Epithelial cell of esophagus (primary cell): ENCODE measurements at regions not wholly inside any gene's neighbourhood (a gene's known extent, or its start where the extent isn't known, plus 50 kb on each side); places are given as distances from the start of the nearest gene placed in this dataset.

Source experiments
- DNase-seq: peaks from one replicate; pipeline ENCODE4 v3.0.0; 2010; ENCODE audit warnings: low read depth
- H3K4me3 ChIP-seq: 2 replicates; pipeline ENCODE4 v1.5.1; 2011; ENCODE audit warnings: mild to moderate bottlenecking, low read length, control low read depth
- TF ChIP-seq, protein P1 (sequence below): IDR thresholded peaks from 2 replicates; pipeline ENCODE4 v1.5.1; 2011; ENCODE audit warnings: low read depth, mild to moderate bottlenecking, low read length, control low read depth, inconsistent platforms; ENCODE audit not compliant: insufficient read depth; ENCODE audit errors: missing control alignments

DNA sequence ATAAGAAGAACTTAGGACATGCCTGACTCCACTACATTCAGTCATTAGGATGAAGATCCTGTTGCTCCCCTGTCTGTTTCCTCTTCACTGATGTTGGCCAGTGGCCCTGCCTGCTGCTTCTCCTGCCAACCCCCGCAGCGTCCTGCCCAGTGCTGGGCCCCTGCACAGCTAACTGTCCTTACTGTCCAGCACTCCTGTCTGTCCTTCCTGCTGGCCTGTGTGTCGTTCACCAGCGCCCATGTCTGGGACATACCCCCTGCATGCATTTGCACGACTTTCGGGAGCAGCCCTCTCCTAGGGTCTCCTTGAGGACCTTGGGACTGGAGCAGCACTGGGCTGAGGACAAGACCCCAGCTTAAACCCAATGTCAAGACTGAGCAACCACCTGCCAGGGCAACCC lies 547.6 kb downstream of the BNC2 start:
- H3K4me3 ChIP-seq, result no peak overlapping the region
- no peak for DNase-seq
- TF ChIP-seq, protein P1, sequence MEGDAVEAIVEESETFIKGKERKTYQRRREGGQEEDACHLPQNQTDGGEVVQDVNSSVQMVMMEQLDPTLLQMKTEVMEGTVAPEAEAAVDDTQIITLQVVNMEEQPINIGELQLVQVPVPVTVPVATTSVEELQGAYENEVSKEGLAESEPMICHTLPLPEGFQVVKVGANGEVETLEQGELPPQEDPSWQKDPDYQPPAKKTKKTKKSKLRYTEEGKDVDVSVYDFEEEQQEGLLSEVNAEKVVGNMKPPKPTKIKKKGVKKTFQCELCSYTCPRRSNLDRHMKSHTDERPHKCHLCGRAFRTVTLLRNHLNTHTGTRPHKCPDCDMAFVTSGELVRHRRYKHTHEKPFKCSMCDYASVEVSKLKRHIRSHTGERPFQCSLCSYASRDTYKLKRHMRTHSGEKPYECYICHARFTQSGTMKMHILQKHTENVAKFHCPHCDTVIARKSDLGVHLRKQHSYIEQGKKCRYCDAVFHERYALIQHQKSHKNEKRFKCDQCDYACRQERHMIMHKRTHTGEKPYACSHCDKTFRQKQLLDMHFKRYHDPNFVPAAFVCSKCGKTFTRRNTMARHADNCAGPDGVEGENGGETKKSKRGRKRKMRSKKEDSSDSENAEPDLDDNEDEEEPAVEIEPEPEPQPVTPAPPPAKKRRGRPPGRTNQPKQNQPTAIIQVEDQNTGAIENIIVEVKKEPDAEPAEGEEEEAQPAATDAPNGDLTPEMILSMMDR, result no peak

DNA sequence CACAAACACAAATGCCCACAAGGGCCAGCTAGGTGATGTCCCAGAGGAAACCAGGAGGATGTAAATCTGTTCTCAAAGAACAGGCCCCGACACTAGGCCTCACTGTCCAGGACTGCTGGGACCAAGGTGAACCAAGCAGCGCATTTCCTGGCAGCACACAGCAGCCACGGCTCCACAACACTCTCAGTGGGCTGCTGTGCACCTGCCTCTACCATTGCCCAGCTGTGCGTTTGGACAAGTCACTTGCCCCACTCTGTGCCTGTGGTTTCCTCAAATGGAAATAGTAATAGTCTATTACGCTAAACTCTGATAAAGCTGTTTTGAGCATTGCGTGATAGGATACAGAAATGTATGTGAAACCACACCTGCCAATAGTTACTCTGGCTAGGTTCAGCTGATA lies 544.5 kb downstream of the BNC2 start:
- TF ChIP-seq, protein P1, result no peak
- no peak overlapping the region for H3K4me3 ChIP-seq
- no peak for DNase-seq

DNA sequence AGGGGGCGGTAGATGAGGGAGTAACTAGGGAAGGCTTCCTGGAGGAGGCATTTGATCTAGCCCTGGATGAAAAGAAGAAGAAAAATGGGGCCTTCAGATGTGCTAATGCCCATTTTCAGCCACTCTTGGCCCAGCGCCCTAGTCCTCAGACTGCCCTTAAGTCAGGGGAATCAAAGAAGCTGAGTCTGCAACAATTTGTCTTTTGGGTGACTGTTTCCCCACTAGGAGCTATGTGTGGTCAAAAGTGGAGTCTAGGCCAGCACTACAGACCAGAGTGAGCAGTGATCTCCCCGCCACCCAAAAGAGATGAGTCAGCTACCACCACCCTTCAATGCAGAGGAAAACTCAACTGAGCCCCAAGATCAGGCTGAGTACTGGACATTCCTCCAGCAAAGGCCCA lies 542.1 kb downstream of the BNC2 start:
- no peak overlapping the region for H3K4me3 ChIP-seq
- TF ChIP-seq, protein P1, result no peak
- DNase-seq, result no peak

DNA sequence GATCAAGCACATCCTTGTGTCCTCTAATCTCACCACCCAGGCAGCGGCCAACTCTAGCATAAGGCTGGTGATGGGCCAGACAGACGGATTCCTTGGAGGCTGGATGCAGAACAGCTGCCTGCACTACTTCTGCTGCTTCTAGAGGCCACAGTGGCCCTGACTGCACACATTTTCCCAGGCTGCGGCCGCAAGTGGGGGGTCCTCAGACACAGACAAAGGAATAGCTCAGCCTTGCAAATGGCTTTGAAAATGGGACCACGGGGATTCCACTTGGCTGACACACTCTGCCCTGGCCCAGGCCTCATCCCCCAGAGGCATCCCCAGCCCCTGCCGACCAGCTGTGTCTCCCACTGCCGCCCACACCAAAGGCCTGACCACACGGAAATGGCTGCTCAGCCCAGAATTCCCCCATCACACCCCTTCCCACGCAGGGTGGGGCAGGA lies 540.8 kb downstream of the BNC2 start:
- TF ChIP-seq, protein P1, result no peak
- DNase-seq, result no peak
- no peak overlapping the region for H3K4me3 ChIP-seq

DNA sequence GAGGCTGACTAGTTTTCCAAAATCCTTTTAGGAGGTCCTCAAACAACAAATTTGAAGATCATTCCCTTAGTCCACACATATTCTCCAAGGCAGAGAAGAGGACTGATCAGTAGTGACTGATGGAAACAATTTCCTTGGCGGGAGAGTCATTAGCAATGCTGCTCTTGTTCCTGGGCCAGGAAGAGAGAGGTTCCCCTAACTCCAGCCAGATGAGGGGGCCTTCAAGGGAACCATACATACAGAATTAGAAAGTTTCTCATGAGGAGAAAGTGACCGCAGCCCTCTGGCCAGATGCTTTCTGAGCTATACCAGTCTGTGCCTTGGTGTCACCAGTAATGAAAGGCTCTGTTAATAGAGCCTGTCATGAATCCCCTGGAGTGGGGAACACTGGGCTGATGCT lies 539.4 kb downstream of the BNC2 start:
- no peak overlapping the region for H3K4me3 ChIP-seq
- TF ChIP-seq, protein P1, result no peak
- no peak for DNase-seq

DNA sequence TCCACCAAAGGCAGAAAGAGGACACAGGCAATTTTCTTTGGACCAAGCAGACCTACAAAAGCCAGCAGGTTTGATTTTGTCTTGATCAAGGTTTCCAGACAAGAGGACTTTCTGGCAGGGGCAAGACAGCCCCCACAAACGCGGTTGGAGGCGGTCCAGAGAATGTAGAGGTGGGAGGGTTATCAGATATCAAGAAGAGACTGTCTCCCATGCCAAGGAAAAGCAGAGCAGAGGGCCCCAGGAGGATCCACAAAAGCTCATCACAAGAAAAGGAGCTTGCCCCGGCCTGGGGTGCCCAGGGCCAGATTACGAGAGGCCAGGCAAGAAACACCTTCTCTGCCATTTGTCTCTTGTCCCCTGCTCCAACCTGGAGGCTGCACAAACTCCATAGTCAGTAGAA lies 538.9 kb downstream of the BNC2 start:
- no peak overlapping the region for H3K4me3 ChIP-seq
- no peak for DNase-seq
- TF ChIP-seq, protein P1, result no peak

DNA sequence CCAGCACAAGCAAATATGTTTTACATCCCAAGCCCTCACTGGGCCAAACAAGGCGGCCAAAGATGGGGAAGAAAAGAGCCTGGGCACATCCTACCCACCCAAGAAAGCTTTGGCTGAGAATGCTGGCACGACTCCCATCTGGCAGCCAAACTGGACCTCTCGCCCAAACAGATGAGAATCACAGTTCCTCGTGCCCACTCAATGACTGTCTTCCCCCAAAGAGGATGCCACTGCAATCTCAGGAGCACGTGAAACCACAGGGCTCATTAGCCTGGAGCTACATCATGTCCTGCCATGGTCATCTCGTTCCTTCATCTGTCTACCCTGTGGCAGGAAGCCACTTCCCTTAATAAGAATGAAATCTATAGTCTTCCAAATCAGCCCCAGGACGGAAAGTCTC lies 536.8 kb downstream of the BNC2 start:
- no peak overlapping the region for H3K4me3 ChIP-seq
- TF ChIP-seq, protein P1, result no peak
- no peak for DNase-seq
